Ovary (tissue), 7 donors: ENCODE measurements at regions not wholly inside any gene's neighbourhood (a gene's known extent, or its start where the extent isn't known, plus 50 kb on each side); places are given as distances from the start of the nearest gene placed in this dataset.

Experiments
- DNase-seq, 5 donors: peaks; one replicate each; pipeline ENCODE4 v3.0.0-alpha.2; 2019 to 2020
- H3K27ac ChIP-seq, 2 donors: fragments of 200-600 bp; one replicate each; pipeline versions ENCODE4 v1.5.1 to v1.8.0; 2019 to 2022
- H3K27me3 ChIP-seq: fragments of 200-600 bp; one replicate; pipeline ENCODE4 v1.8.0; 2022
- H3K36me3 ChIP-seq: fragments of 200-600 bp; sonication (generic); one replicate; pipeline ENCODE4 v1.5.1; 2019
- H3K4me1 ChIP-seq: one replicate; pipeline ENCODE4 v1.8.1; 2013; ENCODE audit warnings: mild to moderate bottlenecking, moderate library complexity; ENCODE audit not compliant: insufficient read depth
- H3K4me3 ChIP-seq: fragments of 200-600 bp; sonication (generic); one replicate; pipeline ENCODE4 v1.5.1; 2017
- H3K9me3 ChIP-seq, 2 donors: fragments of 200-600 bp in 1 of 2; sonication (generic) in 1 of 2; one replicate each; pipeline versions ENCODE4 v1.5.1 to v1.8.1; 2013 to 2019; ENCODE audit warnings: mild to moderate bottlenecking in 1 of 2, moderate library complexity in 1 of 2
- CTCF ChIP-seq, 3 donors: fragments of 450-650 bp in 2 of 3; fragments of 200-600 bp in 1 of 3; IDR thresholded peaks; one replicate each; pipeline versions ENCODE4 v1.5.1 to v1.8.0; 2016 to 2022; ENCODE audit warnings: antibody characterized with exemption in 3 of 3, mild to moderate bottlenecking in 1 of 3
- EP300 ChIP-seq: sonication (generic); formaldehyde crosslinking; IDR thresholded peaks from one replicate; pipeline ENCODE4 v1.6.1; 2017; ENCODE audit warnings: antibody characterized with exemption
- POLR2A ChIP-seq: fragments of 450-650 bp; IDR thresholded peaks from one replicate; pipeline ENCODE4 v1.6.1; 2017; ENCODE audit warnings: antibody characterized with exemption, mild to moderate bottlenecking, moderate library complexity
- WGBS, 3 donors: extraction: QIAGEN DNeasy Blood & Tissue Kit in 1 of 3; methylation state at CpG; one replicate each; pipeline versions ENCODE4 v1.1.5 to v1.1.7; 2013 to 2017; 5-methylcytosine and 5-hydroxymethylcytosine counted together
- intact Hi-C, 4 donors: fragments of 100-400 bp; cut with DNase I; formaldehyde crosslinking; loops; one replicate each; pipeline versions ENCODE4 v1.11.0 to v1.15.1; 2022 to 2023
- donor health status: DM: no; HTN: no; CAD: no; lungs with moderate emphysema.
- donor health status: DM: no; HTN: no; CAD: no.
- donor health status: Bipolar disorder and iron deficiency.
- donor health status: DM: no; HTN: no; CAD: no.
- donor health status: DM: yes; HTN: yes; CAD: no.

GRCh38 chr4:132901224-132901623 lies 247.9 kb upstream of the PCDH10 start:
- no peak for TF ChIP-seq CTCF (IDR thresholded peaks at IDR 0.05)
- no peak for TF ChIP-seq POLR2A
- no peak for TF ChIP-seq EP300
- intact Hi-C loops = no loop called here
- H3K4me1 ChIP-seq = no peaks in the 10 kb centered on the region
- H3K27ac ChIP-seq = no peak overlapping the region
- 79 to 87% (median 85%) methylated on average over 1 of the region's 1 CpG for WGBS, 3 donors
- no peaks in the 10 kb centered on the region for H3K36me3 ChIP-seq
- H3K4me3 ChIP-seq = no peak overlapping the region
- no peak for DNase-seq
- no peaks in the 10 kb centered on the region for H3K9me3 ChIP-seq
- no peaks in the 10 kb centered on the region for H3K27me3 ChIP-seq

DNA sequence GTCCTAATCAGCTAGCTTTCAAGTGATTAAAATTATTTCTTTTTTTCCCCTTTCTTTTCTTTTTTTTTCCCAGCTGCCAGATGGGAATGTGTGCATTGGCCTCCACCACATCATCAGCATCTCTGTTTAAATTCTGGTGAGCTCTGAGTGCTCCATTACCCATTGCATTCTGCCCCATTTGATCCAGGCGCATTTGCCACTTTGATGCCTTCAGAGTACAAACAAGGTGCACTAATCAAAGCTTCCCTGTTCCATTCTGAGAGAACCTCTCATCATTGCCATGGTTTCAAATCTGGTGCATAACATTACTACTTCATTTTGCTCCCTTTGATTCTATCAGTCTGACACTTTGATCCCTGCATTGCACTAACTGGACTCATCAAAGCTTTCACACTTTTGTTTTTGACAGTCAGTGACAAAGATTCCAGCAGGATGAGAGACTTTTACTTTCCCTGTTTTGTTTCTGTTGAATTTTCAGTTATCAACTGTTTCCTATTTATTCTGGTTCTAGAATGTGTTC lies 238.8 kb upstream of the PCDH10 start:
- Histone ChIP-seq H3K9me3 (no peaks in the 10 kb centered on the region), H3K27me3 (no peaks in the 10 kb centered on the region), H3K27ac (no peak overlapping the region), H3K4me1 (no peaks in the 10 kb centered on the region), H3K36me3 (no peaks in the 10 kb centered on the region), H3K4me3 (no peak overlapping the region)
- intact Hi-C loops = no loop called here
- WGBS, 3 donors = 84 to 97% (median 94%) methylated on average over 1 of the region's 1 CpG
- TF ChIP-seq POLR2A (no peak), CTCF (IDR thresholded peaks at IDR 0.05) (no peak), EP300 (no peak)
- DNase-seq = no peak

DNA sequence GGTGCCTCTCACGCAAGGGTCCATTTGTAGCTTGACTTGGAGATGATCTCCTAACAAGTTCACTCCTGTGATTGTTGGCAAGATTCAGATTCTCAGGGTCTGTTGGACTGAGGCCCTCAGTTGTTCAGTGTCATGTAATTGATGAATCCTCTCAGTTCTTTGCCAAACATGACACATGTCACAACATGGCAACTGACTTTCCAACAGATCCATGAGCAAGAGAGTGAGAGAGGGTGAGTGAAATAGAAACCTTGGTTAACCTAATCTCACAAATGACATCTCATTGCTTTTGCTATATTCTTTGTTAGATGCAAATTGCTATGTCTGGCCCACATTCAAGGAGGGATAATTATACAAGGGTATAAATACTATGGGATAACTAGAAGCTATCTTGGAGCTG lies 231.0 kb upstream of the PCDH10 start:
- H3K27ac ChIP-seq = no peak overlapping the region
- DNase-seq = no peak
- H3K36me3 ChIP-seq = no peaks in the 10 kb centered on the region
- H3K9me3 ChIP-seq = no peaks in the 10 kb centered on the region
- intact Hi-C loops = no loop called here
- H3K27me3 ChIP-seq = no peaks in the 10 kb centered on the region
- no peaks in the 10 kb centered on the region for H3K4me1 ChIP-seq
- H3K4me3 ChIP-seq = no peak overlapping the region
- WGBS, 3 donors = 97 to 100% (median 97%) methylated on average over 1 of the region's 1 CpG
- TF ChIP-seq EP300 (no peak), CTCF (IDR thresholded peaks at IDR 0.05) (no peak), POLR2A (no peak)

DNA sequence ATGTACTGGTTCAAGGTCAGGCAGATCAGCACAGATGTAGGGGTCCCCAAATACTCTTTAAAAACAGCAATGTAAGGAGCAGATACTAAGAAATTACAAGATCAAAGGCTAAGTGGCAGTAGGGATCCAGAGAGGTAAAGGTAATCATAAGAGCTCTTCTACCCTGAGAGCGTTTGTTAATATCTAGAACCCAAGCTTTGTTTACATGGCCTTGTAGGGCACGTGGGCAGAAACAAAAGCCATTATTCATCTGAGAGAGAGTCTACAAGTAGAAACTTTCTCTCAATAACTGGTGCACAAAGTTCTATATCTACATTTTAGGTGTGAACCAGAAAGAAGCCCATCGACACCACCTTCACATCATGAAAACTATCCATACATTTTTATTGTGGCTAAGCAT lies 225.6 kb upstream of the PCDH10 start:
- H3K27me3 ChIP-seq = no peaks in the 10 kb centered on the region
- H3K27ac ChIP-seq = no peak overlapping the region
- H3K4me3 ChIP-seq = no peak overlapping the region
- no peak for DNase-seq
- no peak for TF ChIP-seq CTCF (IDR thresholded peaks at IDR 0.05)
- TF ChIP-seq POLR2A = no peak
- TF ChIP-seq EP300 = no peak
- no peaks in the 10 kb centered on the region for H3K36me3 ChIP-seq
- no peaks in the 10 kb centered on the region for H3K9me3 ChIP-seq
- 33 to 35% (median 35%) methylated on average over 3 of the region's 3 CpGs for WGBS, 3 donors
- intact Hi-C loops = no loop called here
- H3K4me1 ChIP-seq = no peaks in the 10 kb centered on the region

GRCh38 chr4:132934911-132935310 lies 214.2 kb upstream of the PCDH10 start:
- WGBS, 3 donors = 58 to 63% (median 62%) methylated on average over 2 of the region's 2 CpGs
- intact Hi-C loops = no loop called here
- H3K4me1 ChIP-seq = no peaks in the 10 kb centered on the region

More at GRCh38 chr4:132934911-132935310, 214.2 kb upstream of the PCDH10 start:
- Histone ChIP-seq H3K9me3 (peaks cover 0 to 5% of the 10 kb centered on the region in 2 donors), H3K27ac (no peak overlapping the region), H3K4me3 (no peak overlapping the region), H3K27me3 (no peaks in the 10 kb centered on the region), H3K36me3 (no peaks in the 10 kb centered on the region)
- TF ChIP-seq EP300 (no peak), CTCF (IDR thresholded peaks at IDR 0.05) (no peak), POLR2A (no peak)
- no peak for DNase-seq
